A549 (cell line): ENCODE measurements at regions not wholly inside any gene's neighbourhood (a gene's known extent, or its start where the extent isn't known, plus 50 kb on each side); places are given as distances from the start of the nearest gene placed in this dataset.

Experiments
- ATAC-seq, 2 experiments: fragments of 200-7000 bp in 1 of 2; fragments of >200 bp in 1 of 2; cut with Nextera tagmentation in 1 of 2; cut with Tn5 transposase in 1 of 2; 3 replicates each; pipeline versions ENCODE4 v1.8.0 to v1.9.1; 2018 to 2020; ENCODE audit warnings: mild to moderate bottlenecking in 1 of 2, moderate library complexity in 1 of 2
- CTCF ChIA-PET: fragments of 300-600 bp; sonication (Branson Sonifier 250); formaldehyde crosslinking; extraction: SDS; loops from one replicate; lab custom pipeline; 2021; ENCODE audit warnings: antibody characterized with exemption, inconsistent platforms; lab: Yijun Ruan, JAX
- POLR2A ChIA-PET: fragments of 350-600 bp; formaldehyde crosslinking; extraction: SDS; loops from one replicate; lab custom pipeline; 2021; ENCODE audit warnings: antibody characterized with exemption, inconsistent platforms; lab: Yijun Ruan, JAX
- DNase-seq, 2 experiments: peaks; one replicate each; pipeline versions ENCODE4 v3.0.0 to v3.0.0-alpha.2; 2011 to 2016; ENCODE audit warnings: low read depth in 1 of 2, low spot score in 1 of 2
- FAIRE-seq: peaks from 2 replicates; lab custom pipeline; 2011; peaks lifted over from hg19 to GRCh38; lab: Jason Lieb, UNC
- H3K27ac ChIP-seq, 2 experiments: fragments of >200 bp; sonication (Bioruptor Twin); formaldehyde crosslinking; 3 replicates each; pipeline ENCODE4 v1.5.1; 2016 to 2017
- H3K4me1 ChIP-seq: fragments of >200 bp; sonication (Bioruptor Twin); formaldehyde crosslinking; 3 replicates; pipeline ENCODE4 v1.6.1; 2016
- H3K4me2 ChIP-seq: fragments of >200 bp; sonication (Bioruptor Twin); formaldehyde crosslinking; 3 replicates; pipeline ENCODE4 v1.6.1; 2016
- H3K4me3 ChIP-seq: fragments of >200 bp; sonication (Bioruptor Twin); formaldehyde crosslinking; 3 replicates; pipeline ENCODE4 v1.5.1; 2016
- H3K9me3 ChIP-seq: fragments of >200 bp; sonication (Bioruptor Twin); formaldehyde crosslinking; 3 replicates; pipeline ENCODE4 v1.6.1; 2016
- BHLHE40 ChIP-seq: IDR thresholded peaks from 2 replicates; pipeline ENCODE4 v1.6.1; 2012; ENCODE audit warnings: low read depth, low read length, inconsistent platforms
- CBX8 ChIP-seq: fragments of 200-600 bp; sonication (generic); IDR thresholded peaks from 2 replicates; pipeline ENCODE4 v1.6.1; 2016
- EHMT2 ChIP-seq: fragments of 200-600 bp; sonication (generic); IDR thresholded peaks from 2 replicates; pipeline ENCODE4 v1.6.1; 2016; ENCODE audit warnings: antibody characterized with exemption, low read depth, mild to moderate bottlenecking, moderate library complexity
- HOXA7 ChIP-seq: fragments of 250-450 bp; sonication (Bioruptor Pico); IDR thresholded peaks from 2 replicates; pipeline ENCODE4 v1.5.0; 2020; ENCODE audit warnings: mild to moderate bottlenecking, moderate library complexity
- JUN ChIP-seq, 2 experiments: fragments of >200 bp; sonication (Bioruptor Twin); formaldehyde crosslinking; IDR thresholded peaks; 2 replicates in 1 of 2; 3 replicates in 1 of 2; pipeline ENCODE4 v1.6.1; 2016 to 2017
- NPAS2 ChIP-seq: fragments of 250-450 bp; sonication (Bioruptor Pico); IDR thresholded peaks from 2 replicates; pipeline ENCODE4 v1.8.0; 2022; ENCODE audit warnings: mild to moderate bottlenecking, moderate library complexity, borderline replicate concordance
- PHF8 ChIP-seq: fragments of 200-600 bp; sonication (generic); IDR thresholded peaks from 2 replicates; pipeline ENCODE4 v1.6.1; 2016; ENCODE audit warnings: low read depth, mild to moderate bottlenecking, antibody characterized with exemption, moderate library complexity, borderline replicate concordance
- POLR2AphosphoS2 ChIP-seq: conservative IDR thresholded peaks from 2 replicates; pipeline ENCODE4 v1.6.1; 2012; ENCODE audit warnings: low read length, improper control_type of control experiment, inconsistent platforms
- RARB ChIP-seq: fragments of 250-450 bp; sonication (Bioruptor Pico); IDR thresholded peaks from 2 replicates; pipeline ENCODE4 v1.8.0; 2021; ENCODE audit warnings: mild to moderate bottlenecking, moderate library complexity
- RCOR1 ChIP-seq: fragments of 150-350 bp; IDR thresholded peaks from 2 replicates; pipeline ENCODE4 v1.6.1; 2014; ENCODE audit warnings: antibody characterized with exemption, low read length, low read depth
- RFX5 ChIP-seq: fragments of 450-650 bp; IDR thresholded peaks from 2 replicates; pipeline ENCODE4 v1.7.1; 2014; ENCODE audit warnings: antibody characterized with exemption, mild to moderate bottlenecking, moderate library complexity
- TFCP2L1 ChIP-seq: fragments of 250-450 bp; sonication (Bioruptor Pico); IDR thresholded peaks from 2 replicates; pipeline ENCODE4 v1.5.0; 2021; ENCODE audit warnings: mild to moderate bottlenecking
- ZC3H11A ChIP-seq: fragments of 450-650 bp; IDR thresholded peaks from 2 replicates; pipeline ENCODE4 v1.6.1; 2014; ENCODE audit warnings: antibody characterized with exemption, mild to moderate bottlenecking
- ZFP36 ChIP-seq: fragments of 450-650 bp; IDR thresholded peaks from 2 replicates; pipeline ENCODE4 v1.6.1; 2014; ENCODE audit warnings: borderline replicate concordance; ENCODE audit not compliant: partially characterized antibody
- ZNF302 ChIP-seq: fragments of 250-450 bp; sonication (Bioruptor Pico); IDR thresholded peaks from 2 replicates; pipeline ENCODE4 v1.9.0; 2021; ENCODE audit warnings: inconsistent platforms, mild to moderate bottlenecking, moderate library complexity
- WGBS: methylation state at CpG from one replicate; pipeline ENCODE4 v1.1.6; 2017; ENCODE audit errors: missing lambda C conversion rate; 5-methylcytosine and 5-hydroxymethylcytosine counted together
- TF ChIP-seq, protein P1 (sequence below): fragments of 450-650 bp; IDR thresholded peaks from 2 replicates; pipeline ENCODE4 v1.6.1; 2014; ENCODE audit warnings: antibody characterized with exemption
- TF ChIP-seq, protein P2 (sequence below): fragments of >200 bp; sonication (Bioruptor Twin); formaldehyde crosslinking; IDR thresholded peaks from 2 replicates; pipeline ENCODE4 v1.6.1; 2016
- TF ChIP-seq, protein P3 (sequence below): fragments of 150-350 bp; IDR thresholded peaks from 2 replicates; pipeline ENCODE4 v1.6.1; 2014; ENCODE audit warnings: low read depth, mild to moderate bottlenecking, low read length
- TF ChIP-seq, protein P4 (sequence below): fragments of >200 bp; sonication (Bioruptor Twin); formaldehyde crosslinking; IDR thresholded peaks from 3 replicates; pipeline ENCODE4 v1.6.1; 2016

DNA sequence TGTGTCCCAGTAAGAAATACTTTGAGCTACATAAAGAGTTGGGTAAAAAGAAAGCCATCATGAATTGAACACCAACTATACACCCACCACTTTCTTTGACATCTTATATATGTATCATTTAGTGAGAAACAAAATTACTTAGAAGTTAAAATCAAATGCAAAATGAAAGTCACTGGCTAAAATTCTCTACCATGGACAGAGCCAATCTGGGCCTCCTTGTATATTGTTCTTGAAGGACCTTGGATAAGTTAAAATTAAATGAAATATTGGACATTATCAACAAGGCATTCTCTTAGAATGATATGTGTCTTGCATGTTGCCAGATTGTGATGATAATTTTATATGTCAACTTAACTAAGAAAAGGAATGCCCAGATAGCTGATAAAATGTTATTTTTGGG, 64.2 kb upstream of the CHL1 start:
- TF ChIP-seq EHMT2 (no peak), ZNF302 (CRISPR knock-in tag) (no peak)
- DNase-seq (no peak), FAIRE-seq (no peak), ATAC-seq (no peak)
- no peak overlapping the region for H3K4me2 ChIP-seq
- H3K9me3 ChIP-seq = no peaks in the 10 kb centered on the region; the same call in 2 of the 3 replicates
- H3K4me1 ChIP-seq = no peaks in the 10 kb centered on the region
- H3K4me3 ChIP-seq = no peak overlapping the region
- ChIA-PET CTCF (no interaction called here), POLR2A (no interaction called here)
- no peak overlapping the region for H3K27ac ChIP-seq

DNA sequence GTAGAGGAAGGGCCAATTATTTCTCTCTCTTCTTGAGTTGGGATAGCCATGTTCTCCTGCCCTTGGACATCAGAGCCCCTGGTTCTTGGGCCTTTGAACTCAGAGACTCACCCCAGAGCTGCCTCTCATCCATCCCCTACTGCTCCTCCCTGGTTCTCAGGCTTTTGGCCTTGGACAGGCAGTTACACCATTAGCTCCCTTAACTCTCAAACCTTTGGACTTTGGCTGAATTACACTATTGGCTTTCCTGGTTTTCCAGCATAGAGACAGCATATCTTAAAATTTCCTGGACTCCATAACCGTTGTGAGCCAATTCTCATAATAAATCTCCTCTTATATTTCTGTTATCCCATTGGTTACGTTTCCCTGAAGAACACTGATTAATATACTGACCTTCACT, 63.7 kb upstream of the CHL1 start:
- WGBS = 2% methylated on average over 2 of the region's 2 CpGs
- FAIRE-seq (no peak), ATAC-seq (no peak), DNase-seq (no peak)
- no peak overlapping the region for H3K4me2 ChIP-seq
- no peak for TF ChIP-seq HOXA7 (CRISPR knock-in tag)
- TF ChIP-seq CBX8 = no peak
- TF ChIP-seq PHF8 = no peak
- TF ChIP-seq ZFP36 = no peak
- TF ChIP-seq ZC3H11A = no peak
- no peak for TF ChIP-seq RCOR1
- no peak for TF ChIP-seq RARB (CRISPR knock-in tag)
- TF ChIP-seq NPAS2 (CRISPR knock-in tag) = no peak
- TF ChIP-seq RFX5 = no peak
- TF ChIP-seq, protein P1, sequence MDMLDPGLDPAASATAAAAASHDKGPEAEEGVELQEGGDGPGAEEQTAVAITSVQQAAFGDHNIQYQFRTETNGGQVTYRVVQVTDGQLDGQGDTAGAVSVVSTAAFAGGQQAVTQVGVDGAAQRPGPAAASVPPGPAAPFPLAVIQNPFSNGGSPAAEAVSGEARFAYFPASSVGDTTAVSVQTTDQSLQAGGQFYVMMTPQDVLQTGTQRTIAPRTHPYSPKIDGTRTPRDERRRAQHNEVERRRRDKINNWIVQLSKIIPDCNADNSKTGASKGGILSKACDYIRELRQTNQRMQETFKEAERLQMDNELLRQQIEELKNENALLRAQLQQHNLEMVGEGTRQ = no peak
- TF ChIP-seq POLR2AphosphoS2 = no peak
- TF ChIP-seq, all 56 proteins: peak for 0
- Histone ChIP-seq H3K9me3 (no peaks in the 10 kb centered on the region; the same call in 2 of the 3 replicates), H3K27ac (no peak overlapping the region), H3K4me3 (no peak overlapping the region), H3K4me1 (no peaks in the 10 kb centered on the region)
- POLR2A ChIA-PET = no interaction called here
- CTCF ChIA-PET = no interaction called here

DNA sequence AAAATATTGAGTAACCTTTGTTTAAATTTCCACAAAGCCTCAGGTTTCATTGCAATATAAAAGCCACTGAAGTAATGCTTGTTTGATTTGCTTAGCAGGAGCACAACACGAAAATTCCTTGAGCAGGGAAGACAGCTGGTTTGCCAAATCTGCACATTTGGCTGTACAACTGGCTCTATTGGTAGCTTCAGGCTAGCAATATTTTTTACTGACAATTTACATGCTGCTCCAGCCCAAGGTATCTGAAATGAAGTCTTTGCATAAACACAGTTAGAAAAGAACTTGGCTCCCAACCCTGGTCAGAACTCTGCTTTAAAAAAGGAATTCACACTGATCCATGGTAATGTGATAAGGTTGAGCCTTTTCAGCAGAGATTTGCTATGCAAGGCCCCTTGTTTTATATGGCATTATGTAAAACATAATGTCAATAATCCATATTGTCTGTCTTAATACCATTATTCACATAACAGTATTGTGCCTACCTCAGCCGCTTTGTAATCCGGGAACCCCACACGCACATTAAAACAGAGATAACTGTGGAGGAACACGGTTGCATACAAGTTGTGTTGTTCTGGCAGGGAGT, 55.7 kb upstream of the CHL1 start:
- Histone ChIP-seq H3K4me1 (no peaks in the 10 kb centered on the region), H3K4me2 (no peak overlapping the region), H3K4me3 (no peak overlapping the region), H3K27ac (no peak overlapping the region), H3K9me3 (no peaks in the 10 kb centered on the region)
- ATAC-seq = no peak
- TF ChIP-seq, protein P2, sequence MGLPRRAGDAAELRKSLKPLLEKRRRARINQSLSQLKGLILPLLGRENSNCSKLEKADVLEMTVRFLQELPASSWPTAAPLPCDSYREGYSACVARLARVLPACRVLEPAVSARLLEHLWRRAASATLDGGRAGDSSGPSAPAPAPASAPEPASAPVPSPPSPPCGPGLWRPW = no peak
- TF ChIP-seq, protein P3, sequence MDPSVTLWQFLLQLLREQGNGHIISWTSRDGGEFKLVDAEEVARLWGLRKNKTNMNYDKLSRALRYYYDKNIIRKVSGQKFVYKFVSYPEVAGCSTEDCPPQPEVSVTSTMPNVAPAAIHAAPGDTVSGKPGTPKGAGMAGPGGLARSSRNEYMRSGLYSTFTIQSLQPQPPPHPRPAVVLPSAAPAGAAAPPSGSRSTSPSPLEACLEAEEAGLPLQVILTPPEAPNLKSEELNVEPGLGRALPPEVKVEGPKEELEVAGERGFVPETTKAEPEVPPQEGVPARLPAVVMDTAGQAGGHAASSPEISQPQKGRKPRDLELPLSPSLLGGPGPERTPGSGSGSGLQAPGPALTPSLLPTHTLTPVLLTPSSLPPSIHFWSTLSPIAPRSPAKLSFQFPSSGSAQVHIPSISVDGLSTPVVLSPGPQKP = no peak
- TF ChIP-seq TFCP2L1 (CRISPR knock-in tag) (no peak), JUN (IDR thresholded peaks at IDR 0.05) (no peak), PHF8 (no peak), RCOR1 (no peak), BHLHE40 (no peak)
- TF ChIP-seq, protein P4, sequence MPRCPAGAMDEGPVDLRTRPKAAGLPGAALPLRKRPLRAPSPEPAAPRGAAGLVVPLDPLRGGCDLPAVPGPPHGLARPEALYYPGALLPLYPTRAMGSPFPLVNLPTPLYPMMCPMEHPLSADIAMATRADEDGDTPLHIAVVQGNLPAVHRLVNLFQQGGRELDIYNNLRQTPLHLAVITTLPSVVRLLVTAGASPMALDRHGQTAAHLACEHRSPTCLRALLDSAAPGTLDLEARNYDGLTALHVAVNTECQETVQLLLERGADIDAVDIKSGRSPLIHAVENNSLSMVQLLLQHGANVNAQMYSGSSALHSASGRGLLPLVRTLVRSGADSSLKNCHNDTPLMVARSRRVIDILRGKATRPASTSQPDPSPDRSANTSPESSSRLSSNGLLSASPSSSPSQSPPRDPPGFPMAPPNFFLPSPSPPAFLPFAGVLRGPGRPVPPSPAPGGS = no peak
- no peak for FAIRE-seq
- DNase-seq = no peak
- 21% methylated on average over 5 of the region's 5 CpGs for WGBS
- ChIA-PET CTCF (no interaction called here), POLR2A (no interaction called here)
